ENCODE measurements at regions not wholly inside any gene's neighbourhood (a gene's known extent, or its start where the extent isn't known, plus 50 kb on each side); places are given as distances from the start of the nearest gene placed in this dataset.

GRCh38 chr19:13622766-13623715 is 116.8 kb upstream of the CACNA1A start (continued):
- TF ChIP-seq PBX3 (IDR thresholded peaks at IDR 0.05) (no peak), CTCF (IDR thresholded peaks at IDR 0.05) (no peak), GATA2 (CRISPR knock-in tag; IDR thresholded peaks at IDR 0.05) (no peak), POLR2AphosphoS5 (IDR thresholded peaks at IDR 0.05; ENCODE audit: low read depth, low read length) (no peak)

- no peak for DNase-seq
- Histone ChIP-seq H3K9me3 (no peaks in the 10 kb centered on the region), H3K4me3 (ENCODE audit: low read depth in 2 of 2, low read length in 1 of 2) (no peak overlapping the region), H4K20me1 (ENCODE audit: insufficient read depth) (no peaks in the 10 kb centered on the region), H3K36me3 (replicated peaks in 1 of 2; ENCODE audit: control insufficient read depth in 1 of 2, insufficient read depth in 2 of 2, low read length in 1 of 2) (no peaks in the 10 kb centered on the region), H3K79me2 (ENCODE audit: insufficient read depth) (no peaks in the 10 kb centered on the region), H3K9me2 (no peaks in the 10 kb centered on the region), H3K27me3 (ENCODE audit: insufficient read depth) (peaks cover 17% of the 10 kb centered on the region; the same call in 1 of the 2 replicates), H3K27ac (ENCODE audit: low read depth in 2 of 2, low read length in 1 of 2) (peak overlapping the region in 1 of 2 experiments; percentile 62; a peak in 2 of 4 replicates), H3K4me1 (ENCODE audit: control insufficient read depth in 1 of 2, insufficient read depth in 2 of 2, low read depth in 1 of 2, low read length in 1 of 2) (peaks cover 0 to 8% of the 10 kb centered on the region in 2 experiments; a peak in 1 of 4 replicates), H3K9ac (no peak overlapping the region), H2AFZ (ENCODE audit: low read depth) (0 out of 2 replicates have a peak overlapping the region, but pooled peaks have one; percentile 56), H3F3A (replicated peaks; ENCODE audit: insufficient read depth) (peaks cover 16% of the 10 kb centered on the region), H3K4me2 (no peak overlapping the region)
- 12% methylated on average over 6 of the region's 6 CpGs for WGBS (ENCODE audit: low lambda C conversion rate)
- POLR2A ChIA-PET = no interaction called here
- CTCF ChIA-PET = interaction anchor here (1.2 kb wide), 1 partner anchor 10 kb away, joined by 3 read pairs; no protein-coding TSS in a partner anchor
- TF ChIP-seq GABPA (IDR thresholded peaks at IDR 0.05; ENCODE audit: low read depth) (no peak), POLR2AphosphoS5 (IDR thresholded peaks at IDR 0.05; ENCODE audit: low read depth, low read length) (peak; percentile 41; the same call in 1 of the 2 replicates), TAF1 (IDR thresholded peaks at IDR 0.05; ENCODE audit: borderline replicate concordance, low read depth, low read length) (no peak), JUND (IDR thresholded peaks at IDR 0.05) (peak; percentile 83), EP300 (IDR thresholded peaks at IDR 0.05; ENCODE audit: borderline replicate concordance in 1 of 2, low read depth in 1 of 2, low read length in 1 of 2) (peak in 1 of 2 experiments; percentile 54; a peak in 1 of 4 replicates), RAD21 (IDR thresholded peaks at IDR 0.05; ENCODE audit: low read length) (no peak), TCF12 (IDR thresholded peaks at IDR 0.05) (peak; percentile 61; the same call in 1 of the 2 replicates), MAX (IDR thresholded peaks at IDR 0.05; ENCODE audit: low read depth) (peak; percentile 58; the same call in 1 of the 2 replicates), IRF3 (IDR thresholded peaks at IDR 0.05; ENCODE audit: low read depth, low read length) (no peak), SMC3 (IDR thresholded peaks at IDR 0.05; ENCODE audit: low read depth, low read length) (peak; percentile 23; the same call in 1 of the 2 replicates), REST (IDR thresholded peaks at IDR 0.05; ENCODE audit: low read depth, low read length) (no peak), RFX5 (IDR thresholded peaks at IDR 0.05; ENCODE audit: low read length) (no peak), NRF1 (IDR thresholded peaks at IDR 0.05; ENCODE audit: low read depth, low read length) (no peak), USF2 (IDR thresholded peaks at IDR 0.05; ENCODE audit: borderline replicate concordance, low read depth, low read length) (no peak), ZBTB33 (IDR thresholded peaks at IDR 0.05; ENCODE audit: borderline replicate concordance, low read depth) (no peak)
Measured at GRCh38 chr19:13621413-13621812, 115.1 kb upstream of the CACNA1A start.

Measured in SK-N-SH (cell line).